ENCODE measurements at regions not wholly inside any gene's neighbourhood (a gene's known extent, or its start where the extent isn't known, plus 50 kb on each side); places are given as distances from the start of the nearest gene placed in this dataset.

DNA sequence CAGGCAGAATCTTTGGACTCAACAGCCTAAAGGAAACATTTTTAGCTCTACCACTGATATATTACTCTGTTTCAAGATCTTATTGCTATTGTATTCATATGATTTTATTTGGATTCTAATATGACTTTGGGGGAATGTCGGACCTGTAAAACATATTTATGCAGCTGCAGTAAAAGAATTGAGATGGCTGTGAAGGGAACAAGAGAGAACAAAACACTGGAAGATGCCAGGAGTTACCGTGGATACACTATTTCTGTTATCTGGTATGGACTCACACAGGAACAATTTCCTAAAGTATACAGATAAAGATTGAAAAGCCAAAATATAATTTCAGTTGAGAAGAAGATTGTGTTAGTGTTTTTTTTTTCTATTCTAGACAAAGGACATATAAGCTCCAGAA lies 113.0 kb upstream of the DCLK2 start:
- TF ChIP-seq, protein P1, sequence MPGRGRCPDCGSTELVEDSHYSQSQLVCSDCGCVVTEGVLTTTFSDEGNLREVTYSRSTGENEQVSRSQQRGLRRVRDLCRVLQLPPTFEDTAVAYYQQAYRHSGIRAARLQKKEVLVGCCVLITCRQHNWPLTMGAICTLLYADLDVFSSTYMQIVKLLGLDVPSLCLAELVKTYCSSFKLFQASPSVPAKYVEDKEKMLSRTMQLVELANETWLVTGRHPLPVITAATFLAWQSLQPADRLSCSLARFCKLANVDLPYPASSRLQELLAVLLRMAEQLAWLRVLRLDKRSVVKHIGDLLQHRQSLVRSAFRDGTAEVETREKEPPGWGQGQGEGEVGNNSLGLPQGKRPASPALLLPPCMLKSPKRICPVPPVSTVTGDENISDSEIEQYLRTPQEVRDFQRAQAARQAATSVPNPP (CRISPR knock-in tag; IDR thresholded peaks at IDR 0.05), result no peak
- TF ChIP-seq EZH2 (conservative IDR thresholded peaks at IDR 0.05; ENCODE audit: low read depth, low read length) (no peak), POLR2AphosphoS2 (IDR thresholded peaks at IDR 0.05; ENCODE audit: low read depth, low read length) (no peak), IRF2 (CRISPR knock-in tag; IDR thresholded peaks at IDR 0.05) (no peak), TRIM24 (CRISPR knock-in tag; IDR thresholded peaks at IDR 0.05) (no peak), KLF11 (CRISPR knock-in tag; IDR thresholded peaks at IDR 0.05) (no peak), ZNF121 (CRISPR knock-in tag; IDR thresholded peaks at IDR 0.05) (no peak), ZNF562 (CRISPR knock-in tag; IDR thresholded peaks at IDR 0.05; ENCODE audit: borderline replicate concordance) (no peak), ZNF496 (CRISPR knock-in tag; IDR thresholded peaks at IDR 0.05; ENCODE audit: insufficient replicate concordance) (no peak), ATF1 (CRISPR knock-in tag; IDR thresholded peaks at IDR 0.05) (no peak), ZNF24 (IDR thresholded peaks at IDR 0.05) (no peak)
- TF ChIP-seq, protein P2, sequence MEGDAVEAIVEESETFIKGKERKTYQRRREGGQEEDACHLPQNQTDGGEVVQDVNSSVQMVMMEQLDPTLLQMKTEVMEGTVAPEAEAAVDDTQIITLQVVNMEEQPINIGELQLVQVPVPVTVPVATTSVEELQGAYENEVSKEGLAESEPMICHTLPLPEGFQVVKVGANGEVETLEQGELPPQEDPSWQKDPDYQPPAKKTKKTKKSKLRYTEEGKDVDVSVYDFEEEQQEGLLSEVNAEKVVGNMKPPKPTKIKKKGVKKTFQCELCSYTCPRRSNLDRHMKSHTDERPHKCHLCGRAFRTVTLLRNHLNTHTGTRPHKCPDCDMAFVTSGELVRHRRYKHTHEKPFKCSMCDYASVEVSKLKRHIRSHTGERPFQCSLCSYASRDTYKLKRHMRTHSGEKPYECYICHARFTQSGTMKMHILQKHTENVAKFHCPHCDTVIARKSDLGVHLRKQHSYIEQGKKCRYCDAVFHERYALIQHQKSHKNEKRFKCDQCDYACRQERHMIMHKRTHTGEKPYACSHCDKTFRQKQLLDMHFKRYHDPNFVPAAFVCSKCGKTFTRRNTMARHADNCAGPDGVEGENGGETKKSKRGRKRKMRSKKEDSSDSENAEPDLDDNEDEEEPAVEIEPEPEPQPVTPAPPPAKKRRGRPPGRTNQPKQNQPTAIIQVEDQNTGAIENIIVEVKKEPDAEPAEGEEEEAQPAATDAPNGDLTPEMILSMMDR (CRISPR knock-in tag; IDR thresholded peaks at IDR 0.05), result no peak
